Left hindlimb (tissue), 1 donor: ENCODE measurements at regions not wholly inside any gene's neighbourhood (a gene's known extent, or its start where the extent isn't known, plus 50 kb on each side); places are given as distances from the start of the nearest gene placed in this dataset.

Experiments
- DNase-seq: peaks from one replicate; pipeline ENCODE4 v3.0.0-alpha.2; 2018

DNA sequence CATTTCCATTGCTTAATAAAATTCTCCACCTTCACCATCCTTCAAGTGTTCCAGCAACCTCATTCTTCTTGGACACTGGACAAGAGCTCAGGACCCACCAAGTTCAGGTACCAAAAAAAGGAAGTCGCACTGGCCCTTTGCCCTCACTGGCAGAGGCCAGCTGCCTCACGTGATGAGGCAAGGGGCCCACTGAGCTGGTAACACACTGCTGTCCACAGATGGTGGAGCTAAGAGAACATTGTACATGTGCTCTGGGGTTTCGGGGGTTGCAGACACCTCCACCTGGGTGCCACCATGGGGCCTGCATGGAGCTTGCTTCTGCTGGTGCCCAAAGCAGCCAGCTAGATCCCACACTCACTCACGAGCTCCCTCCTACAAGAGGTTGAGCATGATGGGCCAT lies 71.3 kb downstream of the SCG2 start:
- DNase-seq: no peak

DNA sequence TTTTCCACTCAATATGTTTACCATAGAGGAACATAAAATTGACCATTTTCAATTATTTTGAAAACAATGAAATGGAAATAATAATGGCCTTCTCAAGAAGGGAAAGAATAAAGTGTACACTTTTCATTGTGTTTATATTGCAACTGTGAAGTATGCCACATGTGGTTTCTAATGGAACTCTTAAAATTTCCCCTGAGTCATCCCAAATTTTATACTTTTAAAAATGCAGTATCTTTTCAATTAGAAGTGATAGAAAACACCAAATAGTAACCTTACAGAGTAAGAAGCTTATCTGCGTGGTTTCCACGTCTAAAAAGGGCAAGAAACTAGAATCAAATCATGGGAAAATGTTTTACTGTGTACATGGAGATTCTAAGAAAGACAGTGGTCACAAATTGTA lies 70.0 kb downstream of the SCG2 start:
- no peak for DNase-seq

DNA sequence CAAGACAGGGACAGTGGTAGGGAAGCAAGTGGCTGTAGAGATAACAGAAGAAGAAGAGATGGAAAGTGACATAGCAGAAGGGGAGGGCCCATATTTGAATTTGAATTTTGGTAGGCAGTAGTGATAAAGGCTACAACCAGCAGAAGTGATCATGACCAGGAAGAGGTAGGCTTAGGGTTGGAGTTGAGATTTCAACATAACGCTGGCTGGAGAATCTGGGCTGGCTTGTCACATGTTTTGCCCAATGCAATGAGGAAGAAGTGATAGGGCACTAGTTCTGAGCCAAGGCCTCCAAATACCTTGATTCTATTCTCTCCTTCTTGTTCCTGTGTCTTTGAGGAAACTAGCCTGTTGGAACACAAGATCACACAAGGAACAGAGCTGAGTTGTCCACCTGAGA lies 69.4 kb downstream of the SCG2 start:
- DNase-seq: no peak

DNA sequence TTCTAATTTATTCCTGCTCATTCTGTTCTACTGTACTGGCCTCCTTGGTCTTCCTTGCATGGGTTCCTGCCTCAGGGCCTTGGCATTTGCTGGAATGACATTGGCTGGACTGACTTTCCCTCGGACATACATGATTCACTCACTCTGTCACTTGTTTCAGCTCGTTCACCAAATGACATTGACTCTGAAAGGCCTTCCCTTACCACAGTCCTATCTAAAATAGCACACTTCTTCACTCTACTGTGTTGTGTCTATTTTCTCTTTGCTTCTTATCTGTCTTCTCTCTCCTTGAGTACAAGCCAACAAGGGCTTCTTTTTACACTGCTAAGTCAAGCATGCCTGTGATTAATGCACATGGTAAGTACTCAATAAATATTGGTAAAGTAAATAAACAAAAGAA lies 65.6 kb downstream of the SCG2 start:
- no peak for DNase-seq

DNA sequence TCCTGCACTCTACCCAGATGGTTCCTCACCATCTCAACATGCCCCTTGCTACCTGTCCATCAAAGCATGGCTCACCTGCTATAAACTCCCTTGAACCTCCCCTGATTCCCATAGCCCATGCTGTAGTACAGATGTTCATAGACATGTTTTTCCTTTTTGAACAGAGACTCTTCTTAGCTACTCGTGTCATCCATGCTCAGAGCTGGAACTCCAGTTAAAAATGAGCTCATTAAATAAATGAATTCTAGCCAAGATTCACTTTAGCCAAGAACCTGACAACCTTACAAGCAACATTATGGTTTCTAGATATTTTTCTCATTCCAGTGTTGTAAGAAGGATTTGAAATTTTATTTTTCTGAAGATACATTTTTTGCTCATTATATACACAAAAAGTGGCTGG lies 65.0 kb downstream of the SCG2 start:
- no peak for DNase-seq

DNA sequence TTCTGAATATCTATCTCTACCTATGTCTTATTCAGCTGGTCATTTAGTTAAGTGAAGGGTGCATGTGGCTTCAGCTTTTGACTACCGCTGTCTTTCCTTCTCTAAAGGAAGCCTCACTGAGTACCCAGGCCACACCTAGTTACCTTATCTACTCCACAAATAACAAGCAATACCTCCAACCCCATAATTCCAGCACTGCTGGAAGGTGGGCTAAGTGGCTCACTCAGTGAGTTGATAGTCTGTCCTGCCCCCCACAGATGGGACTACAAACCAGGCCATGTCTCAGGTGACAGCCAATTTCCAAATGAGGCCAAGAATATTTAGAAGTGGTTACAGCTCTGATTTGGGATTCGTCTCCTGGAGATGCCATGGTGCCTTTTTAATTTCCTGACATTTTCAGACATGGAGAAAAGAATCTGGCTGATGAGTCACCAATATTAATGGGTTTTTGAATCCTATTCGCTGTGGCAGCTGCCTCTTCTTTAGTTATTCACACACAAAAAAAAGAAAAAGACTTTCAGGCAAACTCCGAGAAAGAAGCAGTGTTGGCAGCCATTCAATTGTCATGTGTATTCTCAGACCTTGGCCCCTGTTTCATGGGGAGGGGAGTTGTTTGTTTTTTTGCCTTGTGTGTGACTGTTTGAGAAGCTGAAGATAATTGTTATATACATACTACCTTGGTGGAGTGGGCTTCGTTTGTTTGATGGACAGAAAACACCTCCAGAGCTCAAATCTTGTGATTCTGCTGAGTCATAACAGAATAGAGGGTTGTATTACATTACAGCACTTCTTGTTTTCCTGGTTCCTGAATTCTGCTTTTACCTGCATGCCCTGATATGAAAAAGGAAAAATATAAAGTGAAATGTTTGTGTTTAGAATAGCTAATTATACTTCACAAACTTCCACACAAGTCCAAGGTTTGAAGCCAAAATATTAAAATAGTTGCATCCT lies 64.2 kb downstream of the SCG2 start:
- no peak for DNase-seq

DNA sequence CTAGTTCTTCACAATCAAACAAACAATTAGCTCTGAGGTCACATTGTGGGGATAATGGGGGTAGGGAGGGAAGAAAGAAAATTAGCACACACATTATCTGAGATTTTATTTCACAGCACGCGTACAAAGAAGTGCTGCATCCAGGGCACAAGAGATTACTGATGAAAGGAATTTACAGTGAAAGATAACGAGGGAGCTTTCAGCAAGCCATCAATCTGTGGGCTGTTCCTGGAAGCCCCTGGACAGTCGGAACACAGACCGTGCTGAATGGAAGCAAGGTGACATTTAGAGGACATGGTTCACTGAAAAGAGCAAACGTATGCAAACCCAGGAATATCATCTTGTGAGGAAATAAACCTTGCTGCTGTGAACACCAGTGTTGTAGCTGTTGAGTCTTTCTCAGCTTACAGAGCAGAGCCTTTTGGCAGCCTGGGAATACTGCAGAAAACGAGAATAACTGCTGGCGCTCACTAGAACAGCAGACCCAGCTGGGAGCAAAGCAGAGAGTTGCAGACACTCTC lies 63.2 kb downstream of the SCG2 start:
- no peak for DNase-seq

DNA sequence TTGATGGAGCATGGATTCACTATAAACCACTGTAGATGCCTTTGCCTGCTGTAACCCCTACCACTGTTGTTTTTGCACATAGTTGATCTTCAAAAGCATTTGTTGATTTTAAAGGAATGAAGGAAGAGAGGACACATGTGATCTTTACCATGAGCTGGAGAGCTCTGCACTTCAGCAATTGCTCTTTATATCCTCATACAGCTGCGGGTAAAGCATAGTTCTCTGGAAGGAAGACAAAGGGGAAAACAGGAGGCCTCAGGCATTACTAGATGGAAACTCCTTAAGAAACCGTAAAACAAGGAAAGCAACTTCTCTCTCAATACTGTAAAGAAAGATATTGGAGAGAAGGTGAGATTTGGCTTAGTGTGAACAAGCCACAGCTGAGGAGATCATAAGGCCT lies 60.6 kb downstream of the SCG2 start:
- no peak for DNase-seq

DNA sequence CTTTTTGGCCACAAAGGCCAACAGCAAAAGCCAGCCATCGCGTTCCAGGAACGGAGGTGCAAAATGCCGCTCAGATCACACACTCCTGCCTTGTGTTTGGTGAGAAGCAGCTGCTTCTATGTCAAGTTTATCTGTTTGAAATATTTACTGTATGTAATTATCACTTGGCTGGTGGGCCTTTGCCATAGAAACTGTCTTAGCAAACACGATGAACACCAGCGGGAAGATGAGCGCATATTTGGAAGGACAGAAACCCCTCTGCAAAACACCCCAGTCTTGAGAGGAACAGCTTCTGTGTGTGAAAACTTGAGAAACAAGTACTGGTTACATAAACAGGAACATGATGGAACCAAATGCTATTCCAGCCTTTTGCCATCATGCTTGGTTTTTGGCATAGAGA lies 59.7 kb downstream of the SCG2 start:
- DNase-seq: no peak

DNA sequence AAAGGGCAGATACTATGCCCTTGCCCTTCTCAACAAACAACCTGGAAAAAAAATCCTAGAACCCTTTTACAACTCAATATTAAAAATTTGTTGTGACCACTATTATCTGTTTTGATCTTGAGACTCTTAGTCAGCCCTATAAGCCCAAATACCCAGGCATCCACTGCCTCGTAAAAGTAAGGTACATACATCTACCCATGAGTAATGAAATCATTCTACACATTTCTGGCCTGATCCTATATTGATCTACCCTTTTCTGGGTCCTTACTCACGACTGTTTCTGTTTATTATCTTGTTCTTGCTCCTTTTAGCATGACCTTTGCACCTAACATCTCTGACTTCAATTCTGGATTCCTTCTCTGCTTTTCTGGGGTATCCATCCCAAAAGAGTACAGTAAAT lies 56.8 kb downstream of the SCG2 start:
- DNase-seq: no peak

DNA sequence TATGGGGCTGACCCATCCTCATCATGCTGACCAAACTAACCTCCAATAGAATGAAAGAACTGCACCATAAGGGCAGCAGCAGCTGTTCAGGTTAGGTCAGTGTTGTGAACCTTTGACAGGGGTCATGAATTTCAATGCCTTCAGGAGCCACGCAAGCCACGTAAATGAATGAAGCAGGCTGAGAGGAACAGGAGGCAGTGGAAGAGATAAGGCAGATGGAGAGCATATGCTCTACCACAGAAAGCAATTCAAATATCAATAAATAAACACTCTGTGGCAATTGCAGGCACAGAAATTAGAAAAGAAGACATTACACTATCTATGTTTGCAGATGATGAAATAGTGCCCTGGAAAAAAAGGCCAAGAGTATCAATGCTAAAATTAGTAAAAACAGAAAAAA lies 56.3 kb downstream of the SCG2 start:
- no peak for DNase-seq
